GM23248 (cell line): ENCODE measurements at regions not wholly inside any gene's neighbourhood (a gene's known extent, or its start where the extent isn't known, plus 50 kb on each side); places are given as distances from the start of the nearest gene placed in this dataset.

Source experiments
- EZH2 ChIP-seq: fragments of 200-600 bp; sonication (generic); IDR thresholded peaks from 2 replicates; pipeline ENCODE4 v1.6.1; 2018; ENCODE audit warnings: antibody characterized with exemption, mild to moderate bottlenecking; ENCODE audit not compliant: insufficient read depth, poor library complexity, severe bottlenecking
- EZH2phosphoT487 ChIP-seq: fragments of 200-600 bp; sonication (generic); IDR thresholded peaks from 2 replicates; pipeline ENCODE4 v1.6.1; 2018; ENCODE audit warnings: antibody characterized with exemption, moderate library complexity, mild to moderate bottlenecking, low read depth; ENCODE audit not compliant: insufficient read depth

- TF ChIP-seq EZH2: no peak
- TF ChIP-seq EZH2phosphoT487: no peak
Measured at GRCh38 chr4:12203945-12204344, 775.3 kb upstream of the HS3ST1 start.
